NB4 (cell line): ENCODE measurements at regions not wholly inside any gene's neighbourhood (a gene's known extent, or its start where the extent isn't known, plus 50 kb on each side); places are given as distances from the start of the nearest gene placed in this dataset.

Source experiments
- MYC ChIP-seq: IDR thresholded peaks from 2 replicates; pipeline ENCODE4 v1.6.1; 2011; ENCODE audit warnings: low read depth, low read length
- TF ChIP-seq, protein P1 (sequence below): IDR thresholded peaks from one replicate; pipeline ENCODE4 v1.5.1; 2012; ENCODE audit warnings: low read depth, low read length
- TF ChIP-seq, protein P2 (sequence below): IDR thresholded peaks from 2 replicates; pipeline ENCODE4 v1.6.1; 2011; ENCODE audit warnings: low read depth, low read length

DNA sequence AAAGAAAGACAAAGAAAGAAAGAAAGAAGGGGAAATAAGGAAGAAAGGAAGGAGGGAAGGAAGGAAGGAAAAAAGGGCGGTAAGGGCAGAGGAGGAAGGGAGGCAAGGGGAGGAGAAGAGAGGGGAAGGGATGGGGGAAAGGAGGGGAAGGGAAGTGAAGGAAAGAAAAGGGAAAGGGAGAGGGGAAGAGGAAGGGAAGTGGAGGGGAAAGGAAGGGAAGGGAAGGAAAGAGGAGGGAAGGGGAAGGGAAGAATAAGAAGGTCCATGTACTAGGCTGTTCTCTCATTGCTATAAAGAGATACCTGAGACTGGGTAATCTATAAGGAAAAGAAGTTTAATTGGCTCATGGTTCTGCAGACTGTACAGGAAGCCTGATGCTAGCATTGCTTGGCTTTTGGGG, 217.1 kb downstream of the ENC1 start:
- TF ChIP-seq, protein P1, sequence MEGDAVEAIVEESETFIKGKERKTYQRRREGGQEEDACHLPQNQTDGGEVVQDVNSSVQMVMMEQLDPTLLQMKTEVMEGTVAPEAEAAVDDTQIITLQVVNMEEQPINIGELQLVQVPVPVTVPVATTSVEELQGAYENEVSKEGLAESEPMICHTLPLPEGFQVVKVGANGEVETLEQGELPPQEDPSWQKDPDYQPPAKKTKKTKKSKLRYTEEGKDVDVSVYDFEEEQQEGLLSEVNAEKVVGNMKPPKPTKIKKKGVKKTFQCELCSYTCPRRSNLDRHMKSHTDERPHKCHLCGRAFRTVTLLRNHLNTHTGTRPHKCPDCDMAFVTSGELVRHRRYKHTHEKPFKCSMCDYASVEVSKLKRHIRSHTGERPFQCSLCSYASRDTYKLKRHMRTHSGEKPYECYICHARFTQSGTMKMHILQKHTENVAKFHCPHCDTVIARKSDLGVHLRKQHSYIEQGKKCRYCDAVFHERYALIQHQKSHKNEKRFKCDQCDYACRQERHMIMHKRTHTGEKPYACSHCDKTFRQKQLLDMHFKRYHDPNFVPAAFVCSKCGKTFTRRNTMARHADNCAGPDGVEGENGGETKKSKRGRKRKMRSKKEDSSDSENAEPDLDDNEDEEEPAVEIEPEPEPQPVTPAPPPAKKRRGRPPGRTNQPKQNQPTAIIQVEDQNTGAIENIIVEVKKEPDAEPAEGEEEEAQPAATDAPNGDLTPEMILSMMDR: no peak
- TF ChIP-seq, protein P2, sequence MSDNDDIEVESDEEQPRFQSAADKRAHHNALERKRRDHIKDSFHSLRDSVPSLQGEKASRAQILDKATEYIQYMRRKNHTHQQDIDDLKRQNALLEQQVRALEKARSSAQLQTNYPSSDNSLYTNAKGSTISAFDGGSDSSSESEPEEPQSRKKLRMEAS: no peak
- TF ChIP-seq MYC: no peak
